ENCODE measurements at regions not wholly inside any gene's neighbourhood (a gene's known extent, or its start where the extent isn't known, plus 50 kb on each side); places are given as distances from the start of the nearest gene placed in this dataset.
"Not testable (repeated sequence)": the region's sequence is repeated elsewhere in the genome, so short reads cannot be mapped to it uniquely, and the experiment has no call there.

DNA sequence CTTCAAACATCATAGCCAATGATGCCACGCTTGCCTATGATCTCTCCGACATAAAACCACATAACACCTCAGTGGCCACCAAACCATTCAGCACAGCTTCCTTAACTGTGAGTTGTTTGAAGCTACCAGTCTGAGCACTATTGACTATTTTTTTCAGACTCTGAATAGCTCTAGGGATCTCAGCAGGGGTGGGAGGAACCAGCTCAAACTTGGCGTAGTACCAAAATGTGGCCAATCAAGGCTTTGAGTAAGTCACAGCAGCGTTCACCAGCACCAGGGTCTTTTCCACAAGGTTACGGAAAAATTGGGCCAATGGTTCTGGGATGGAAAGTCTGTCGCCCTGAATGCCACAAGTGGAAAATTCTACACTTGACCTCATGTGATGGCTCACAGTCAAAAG is 70.6 kb downstream of the SMPDL3A start:
- DNase-seq (ENCODE audit: low spot score in 2 of 2) (no peak), ATAC-seq (no peak)
- Mint-ChIP-seq H3K9me3 (no peaks in the 10 kb centered on the region), H3K27ac (no peak overlapping the region), H3K36me3 (no peaks in the 10 kb centered on the region)

DNA sequence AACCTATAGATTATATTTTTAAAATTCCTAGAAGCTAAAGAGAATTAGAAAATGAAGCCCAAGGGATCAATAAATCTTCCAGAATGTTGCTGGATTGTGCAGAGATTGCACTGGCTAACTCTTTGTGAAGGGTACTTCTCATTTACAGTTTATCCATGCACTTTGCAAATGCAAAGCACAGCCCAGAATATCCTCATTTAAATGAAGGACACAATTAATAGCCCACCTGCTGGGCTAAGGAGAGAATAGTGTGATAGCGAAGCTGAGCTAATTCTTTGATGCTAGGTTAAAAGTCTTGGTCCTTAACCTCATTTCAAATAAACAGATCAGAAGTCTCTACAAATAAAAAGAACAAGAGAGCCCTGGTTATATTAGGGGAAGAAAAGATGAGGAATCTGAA is 72.5 kb downstream of the SMPDL3A start:
- Mint-ChIP-seq H3K9me3 (no peaks in the 10 kb centered on the region), H3K36me3 (no peaks in the 10 kb centered on the region), H3K27ac (no peak overlapping the region)
- ATAC-seq (no peak), DNase-seq (ENCODE audit: low spot score in 2 of 2) (no peak)

DNA sequence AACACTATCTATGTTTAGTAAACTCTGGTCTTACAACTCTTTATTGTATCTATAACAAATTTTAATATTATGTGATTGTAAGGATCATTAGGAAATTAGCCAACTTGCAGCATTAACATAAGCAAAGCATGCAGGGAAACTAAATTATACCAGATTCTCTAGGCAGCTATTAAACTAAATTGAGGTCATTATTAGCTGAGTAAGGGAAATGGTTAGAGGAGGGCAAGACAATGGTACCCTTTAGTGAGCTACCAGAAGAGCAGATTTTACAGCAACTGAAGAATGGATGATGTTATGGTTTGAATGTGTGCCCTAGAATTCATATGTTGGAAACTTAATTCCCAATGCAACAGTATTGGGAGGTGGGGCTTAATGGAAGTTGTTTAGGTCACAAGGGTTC is 79.1 kb downstream of the SMPDL3A start:
- H3K36me3 Mint-ChIP-seq = no peaks in the 10 kb centered on the region
- H3K27ac Mint-ChIP-seq = no peak overlapping the region
- no peaks in the 10 kb centered on the region for H3K9me3 Mint-ChIP-seq
- DNase-seq (ENCODE audit: low spot score in 2 of 2) (no peak), ATAC-seq (no peak)

DNA sequence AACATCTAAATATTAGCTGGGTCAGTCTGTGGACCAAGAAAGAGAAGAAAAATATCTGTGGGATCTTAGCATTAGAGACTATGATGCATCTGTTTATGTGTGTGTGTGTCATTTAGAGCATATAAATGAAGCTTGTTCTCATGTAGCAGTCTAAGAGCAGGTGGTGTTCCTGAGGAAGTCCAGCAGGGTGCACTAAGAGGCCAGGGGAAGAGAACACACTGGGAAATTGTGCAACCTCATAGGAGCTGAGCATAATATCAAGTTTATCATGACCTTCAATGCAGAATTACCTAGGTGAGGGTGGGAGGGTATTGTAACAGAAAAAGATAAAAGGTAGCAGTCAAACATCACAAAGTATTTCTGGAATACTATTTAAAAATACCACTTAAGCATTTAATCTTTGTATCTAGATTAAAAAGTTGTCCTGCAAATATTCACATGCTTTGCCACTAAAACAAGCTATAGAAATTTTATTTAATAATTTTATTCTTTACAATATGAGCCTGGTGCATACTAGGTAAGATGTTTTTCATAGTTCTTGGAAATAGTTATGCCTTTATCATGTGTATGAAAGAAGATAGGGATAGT is 80.5 kb downstream of the SMPDL3A start:
- no peak for DNase-seq (ENCODE audit: low spot score in 2 of 2)

DNA sequence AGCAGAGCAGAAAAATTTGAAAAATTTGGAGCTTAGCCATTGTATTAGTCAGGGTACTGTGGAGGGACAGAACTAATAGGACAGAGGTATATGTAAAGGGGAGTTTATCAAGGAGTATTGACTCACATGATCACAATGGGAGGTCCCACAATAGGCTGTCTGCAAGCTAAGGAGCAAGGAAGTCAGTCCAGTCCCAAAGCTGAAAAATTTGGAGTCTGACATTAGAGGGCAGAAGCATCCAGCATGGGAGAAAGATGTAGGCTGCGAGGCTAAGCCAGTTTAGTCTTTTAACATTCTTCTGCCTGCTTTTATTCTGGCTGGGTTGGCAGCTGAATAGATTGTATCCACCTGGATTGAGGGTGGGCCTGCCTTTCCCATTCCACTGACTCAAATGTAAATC is 82.0 kb downstream of the SMPDL3A start:
- no peak overlapping the region for H3K27ac Mint-ChIP-seq

More for the DNA sequence above, 80.5 kb downstream of the SMPDL3A start:
- ATAC-seq = peak in 1 of 2 donors; percentile 68
- Mint-ChIP-seq H3K36me3 (no peaks in the 10 kb centered on the region), H3K27ac (no peak overlapping the region), H3K9me3 (no peaks in the 10 kb centered on the region)

DNA sequence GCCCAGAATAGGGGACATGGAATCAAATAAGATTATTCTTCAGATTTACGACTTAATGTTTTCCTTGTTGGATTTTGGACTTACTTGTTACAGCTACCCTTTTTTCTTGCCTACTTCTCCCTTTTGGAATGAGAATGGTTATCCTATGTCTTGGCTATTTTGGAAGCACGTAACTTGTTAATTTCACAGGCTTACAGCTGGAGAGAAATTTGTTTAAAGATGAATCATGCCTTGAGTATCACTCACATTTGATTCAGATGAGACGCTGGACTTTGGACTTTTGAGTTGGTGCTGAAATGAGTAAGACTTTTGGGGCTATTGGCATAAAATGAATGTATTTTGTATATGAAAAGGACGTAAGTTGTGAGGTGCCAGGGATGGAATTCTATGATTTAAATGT is 83.3 kb downstream of the SMPDL3A start:
- no peak for ATAC-seq
- H3K36me3 Mint-ChIP-seq = no peaks in the 10 kb centered on the region
- no peak overlapping the region for H3K27ac Mint-ChIP-seq
- DNase-seq (ENCODE audit: low spot score in 2 of 2) = no peak
- no peaks in the 10 kb centered on the region for H3K9me3 Mint-ChIP-seq

More for the DNA sequence above, 82.0 kb downstream of the SMPDL3A start:
- no peak for DNase-seq (ENCODE audit: low spot score in 2 of 2)
- Mint-ChIP-seq H3K36me3 (no peaks in the 10 kb centered on the region), H3K9me3 (no peaks in the 10 kb centered on the region)
- no peak for ATAC-seq

DNA sequence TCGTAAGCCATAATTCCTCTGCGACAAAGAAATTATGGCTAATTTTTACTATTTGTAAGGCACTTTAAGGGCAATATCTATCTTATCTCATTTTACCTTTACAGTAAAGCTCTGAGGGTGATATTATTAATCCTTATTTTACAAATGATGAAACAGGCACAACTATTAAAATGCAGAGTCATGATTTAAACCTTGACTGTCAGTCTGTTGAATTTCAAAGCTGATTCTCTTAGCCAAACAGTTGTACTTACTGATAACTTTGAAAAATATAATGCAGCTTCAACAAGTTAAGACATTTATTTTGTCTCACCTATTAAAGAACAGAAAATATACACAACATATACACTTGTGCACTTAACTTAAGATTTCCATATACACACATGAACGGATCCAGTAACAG is 88.2 kb downstream of the SMPDL3A start:
- DNase-seq (ENCODE audit: low spot score in 2 of 2) = no peak
- H3K27ac Mint-ChIP-seq = no peak overlapping the region
- peaks cover 5 to 12% of the 10 kb centered on the region in 2 donors for H3K9me3 Mint-ChIP-seq
- ATAC-seq = no peak
- peaks cover 0 to 2% of the 10 kb centered on the region in 2 donors for H3K36me3 Mint-ChIP-seq

DNA sequence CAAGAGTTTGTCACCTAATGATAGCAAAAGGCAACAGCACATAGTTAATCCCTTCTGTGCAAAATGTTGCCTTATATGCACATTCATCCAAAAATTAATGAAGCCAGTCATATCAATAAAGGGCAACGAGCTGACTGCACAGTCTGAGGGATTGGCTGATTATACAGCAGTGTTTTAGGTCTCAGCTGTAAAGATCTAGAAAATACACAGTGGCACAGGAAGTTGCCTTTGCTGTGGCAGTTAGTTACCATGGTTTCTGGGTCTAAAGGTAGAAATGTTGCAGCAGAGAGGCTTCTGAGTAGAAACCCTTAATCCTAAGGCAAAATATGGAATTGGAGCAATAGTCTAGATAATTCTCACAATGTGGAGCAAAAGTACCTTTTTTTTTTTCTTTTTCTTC is 89.7 kb downstream of the SMPDL3A start:
- Mint-ChIP-seq H3K27ac (no peak overlapping the region), H3K9me3 (peaks cover 14 to 22% of the 10 kb centered on the region in 2 donors), H3K36me3 (peaks cover 0 to 6% of the 10 kb centered on the region in 2 donors)
- ATAC-seq = no peak
- no peak for DNase-seq (ENCODE audit: low spot score in 2 of 2)

DNA sequence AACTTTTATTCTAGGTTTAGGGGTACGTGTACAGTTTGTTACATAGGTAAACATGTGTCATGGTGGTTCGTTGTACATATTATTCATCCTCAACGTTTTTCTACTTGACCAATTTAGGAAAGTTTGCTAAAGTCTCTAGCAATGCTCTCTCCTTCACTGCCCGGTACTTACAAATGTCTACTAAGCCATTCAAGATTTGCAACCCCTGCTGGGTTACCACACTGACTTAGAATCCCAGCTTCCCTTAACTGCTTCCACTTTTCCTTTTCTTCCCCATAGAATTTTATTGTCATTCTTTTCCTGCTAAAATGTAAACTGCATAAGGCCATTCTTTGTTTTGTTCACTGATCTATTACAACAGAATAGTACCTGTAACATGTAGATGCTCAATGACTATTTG is 97.4 kb downstream of the SMPDL3A start:
- DNase-seq (ENCODE audit: low spot score in 2 of 2) = no peak
- Mint-ChIP-seq H3K27ac (no peak overlapping the region), H3K36me3 (peaks cover 0 to 11% of the 10 kb centered on the region in 2 donors), H3K9me3 (peaks cover 14 to 18% of the 10 kb centered on the region in 2 donors)
- ATAC-seq = no peak

DNA sequence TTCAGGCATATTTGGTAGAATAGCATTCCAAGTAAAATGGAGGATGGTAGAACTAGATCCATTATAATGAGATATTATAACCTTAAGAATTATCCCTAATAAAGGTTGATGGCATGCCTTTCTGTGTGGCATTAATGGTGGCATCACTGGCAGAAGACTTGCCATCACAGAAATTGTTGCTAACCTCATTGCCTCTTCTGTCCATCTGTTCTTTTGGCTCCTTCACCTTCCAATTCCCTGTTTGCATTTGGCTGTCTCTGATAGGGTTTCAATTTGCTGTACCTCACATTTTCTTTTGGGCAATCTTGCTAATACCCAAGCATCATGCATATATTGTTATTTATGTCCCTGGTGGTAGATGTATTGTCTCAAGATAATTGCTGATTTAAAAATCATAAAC is 98.9 kb downstream of the SMPDL3A start:
- peaks cover 0 to 5% of the 10 kb centered on the region in 2 donors for H3K36me3 Mint-ChIP-seq
- ATAC-seq = no peak
- H3K27ac Mint-ChIP-seq = no peak overlapping the region
- DNase-seq (ENCODE audit: low spot score in 2 of 2) = no peak
- peaks cover 3 to 9% of the 10 kb centered on the region in 2 donors for H3K9me3 Mint-ChIP-seq

DNA sequence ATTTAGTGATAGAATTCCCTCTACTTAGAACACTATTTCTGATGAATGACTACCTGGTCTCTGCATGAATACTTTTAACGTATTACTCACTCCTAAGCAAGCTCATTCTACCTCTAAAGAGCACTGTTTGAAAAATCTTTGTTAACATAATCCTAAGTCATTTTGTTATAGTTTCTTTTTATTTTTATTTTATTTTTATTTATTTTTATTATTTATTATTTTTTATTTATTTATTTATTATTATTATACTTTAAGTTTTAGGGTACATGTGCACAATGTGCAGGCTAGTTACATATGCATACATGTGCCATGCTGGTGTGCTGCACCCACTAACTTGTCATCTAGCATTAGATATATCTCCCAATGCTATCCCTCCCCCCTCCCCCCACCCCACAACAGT is 99.6 kb downstream of the SMPDL3A start:
- H3K27ac Mint-ChIP-seq; H3K9me3 Mint-ChIP-seq; ATAC-seq; H3K36me3 Mint-ChIP-seq; DNase-seq (ENCODE audit: low spot score in 2 of 2): not testable (repeated sequence)

DNA sequence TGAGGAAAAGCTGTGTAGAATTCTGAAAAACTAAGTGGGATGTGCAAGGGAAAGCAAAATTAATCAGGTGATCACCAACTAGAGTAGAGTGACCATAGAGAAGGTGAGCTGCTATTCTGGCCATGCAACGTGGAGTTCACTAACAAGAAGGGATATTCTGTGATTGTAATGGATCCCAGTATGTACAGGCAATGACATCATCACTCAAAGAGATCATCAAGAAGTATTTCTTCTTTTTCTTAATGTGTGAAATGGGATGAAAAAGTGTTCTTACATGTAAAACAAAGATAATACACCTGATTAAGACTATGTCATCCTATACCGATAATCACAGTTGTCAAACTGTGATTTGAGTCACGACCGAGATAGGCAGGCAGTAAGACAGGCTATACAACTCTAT is 101.2 kb downstream of the SMPDL3A start:
- Mint-ChIP-seq H3K9me3 (peaks cover 0 to 3% of the 10 kb centered on the region in 2 donors), H3K36me3 (no peaks in the 10 kb centered on the region), H3K27ac (no peak overlapping the region)
- no peak for DNase-seq (ENCODE audit: low spot score in 2 of 2)
- no peak for ATAC-seq

DNA sequence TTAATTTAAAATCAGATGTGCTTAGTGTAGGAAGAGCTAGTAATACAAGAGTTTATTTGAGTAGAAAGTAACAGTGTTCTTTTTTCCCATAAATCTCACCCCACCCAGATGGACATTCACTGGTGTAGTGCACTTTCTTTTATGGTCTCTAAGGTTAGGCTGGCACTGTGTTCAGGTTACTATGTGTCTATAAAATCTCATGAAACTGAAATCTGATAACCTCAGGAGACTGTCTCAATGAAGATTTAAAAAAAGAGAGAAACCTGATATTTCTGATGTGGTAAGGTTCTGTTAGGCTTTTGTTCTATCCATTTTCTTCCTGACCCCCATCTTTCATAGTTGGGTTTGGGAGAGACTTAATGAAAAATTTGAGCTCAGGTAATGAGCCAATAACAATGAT is 101.2 kb upstream of the CLVS2 start:
- Mint-ChIP-seq H3K27ac (no peak overlapping the region), H3K9me3 (peaks cover 0 to 14% of the 10 kb centered on the region in 2 donors), H3K36me3 (peaks cover 0 to 4% of the 10 kb centered on the region in 2 donors)
- DNase-seq (ENCODE audit: low spot score in 2 of 2) (no peak), ATAC-seq (no peak)

DNA sequence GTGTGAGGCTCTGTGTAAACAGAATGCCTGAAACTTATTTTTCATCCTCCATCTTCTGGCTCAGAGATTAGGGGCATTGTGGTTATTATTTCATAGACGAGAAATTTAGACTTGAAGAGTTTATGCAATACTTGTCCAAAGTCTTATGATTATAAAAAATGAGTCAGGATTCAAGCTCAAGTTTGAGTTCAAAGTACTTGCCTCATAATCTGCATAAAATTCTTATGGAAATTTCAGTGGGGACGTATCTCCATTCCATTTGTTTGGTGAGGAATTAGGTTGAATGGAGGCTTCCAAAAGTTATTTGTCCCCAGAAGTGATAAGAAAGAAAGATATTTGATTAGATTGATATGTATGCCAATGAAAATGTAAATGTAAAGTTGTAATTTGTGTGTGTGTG is 93.7 kb upstream of the CLVS2 start:
- H3K27ac Mint-ChIP-seq = no peak overlapping the region
- peaks cover 0 to 1% of the 10 kb centered on the region in 2 donors for H3K36me3 Mint-ChIP-seq
- DNase-seq (ENCODE audit: low spot score in 2 of 2) (no peak), ATAC-seq (no peak)
- H3K9me3 Mint-ChIP-seq = peaks cover 0 to 11% of the 10 kb centered on the region in 2 donors

DNA sequence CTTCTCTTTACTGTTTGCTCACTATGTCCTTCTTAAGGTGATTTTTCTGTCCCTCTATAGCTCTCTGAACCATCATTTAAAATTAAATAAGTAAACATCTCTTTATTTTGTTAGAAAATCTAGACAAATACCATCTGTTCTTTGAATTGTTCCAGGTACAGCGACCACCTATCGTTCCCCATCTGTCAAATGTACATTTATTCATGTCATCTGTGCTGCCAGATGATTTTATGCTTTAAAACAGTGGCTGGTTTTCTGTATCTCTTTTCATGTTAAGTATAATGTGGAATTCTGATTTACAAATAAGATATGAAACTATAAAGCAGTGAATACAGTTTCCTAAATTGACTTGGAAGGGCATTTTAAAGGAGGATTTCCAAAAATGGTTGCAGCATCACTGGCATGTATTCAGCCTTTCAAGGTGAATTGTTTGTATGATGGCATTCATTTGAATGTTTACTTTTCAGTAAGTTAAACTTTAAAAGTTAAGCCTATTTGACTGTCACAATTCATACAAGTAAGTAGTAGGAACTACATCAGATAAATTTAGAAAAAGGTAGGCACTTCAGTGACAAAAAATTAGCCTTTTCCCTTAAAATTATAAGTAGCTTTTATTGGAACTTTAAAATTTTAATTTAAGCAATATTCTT is 92.6 kb upstream of the CLVS2 start:
- H3K27ac Mint-ChIP-seq = no peak overlapping the region
- H3K36me3 Mint-ChIP-seq = no peaks in the 10 kb centered on the region
- DNase-seq (ENCODE audit: low spot score in 2 of 2) (no peak), ATAC-seq (no peak)
- H3K9me3 Mint-ChIP-seq = peaks cover 0 to 9% of the 10 kb centered on the region in 2 donors

DNA sequence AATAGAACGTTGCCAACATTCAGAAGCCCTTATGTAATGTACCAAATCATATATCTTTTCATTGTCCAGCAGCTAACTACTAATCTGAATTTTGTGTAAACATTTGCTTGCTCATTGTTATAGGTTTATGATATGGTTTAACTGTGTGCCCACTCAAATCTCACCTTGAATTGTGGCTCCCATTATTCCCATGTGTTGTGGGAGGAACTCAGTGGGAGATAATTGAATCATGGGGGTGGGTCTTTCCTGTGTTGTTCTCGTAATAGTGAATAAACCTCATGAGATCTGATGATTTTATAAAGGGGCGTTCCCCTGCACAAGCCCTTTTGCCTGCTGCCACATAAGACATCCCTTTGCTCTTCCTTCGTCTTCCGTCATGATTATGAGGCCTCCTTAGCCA is 91.9 kb upstream of the CLVS2 start:
- ATAC-seq = no peak
- no peak for DNase-seq (ENCODE audit: low spot score in 2 of 2)
- Mint-ChIP-seq H3K27ac (no peak overlapping the region), H3K9me3 (peaks cover 0 to 4% of the 10 kb centered on the region in 2 donors), H3K36me3 (no peaks in the 10 kb centered on the region)

DNA sequence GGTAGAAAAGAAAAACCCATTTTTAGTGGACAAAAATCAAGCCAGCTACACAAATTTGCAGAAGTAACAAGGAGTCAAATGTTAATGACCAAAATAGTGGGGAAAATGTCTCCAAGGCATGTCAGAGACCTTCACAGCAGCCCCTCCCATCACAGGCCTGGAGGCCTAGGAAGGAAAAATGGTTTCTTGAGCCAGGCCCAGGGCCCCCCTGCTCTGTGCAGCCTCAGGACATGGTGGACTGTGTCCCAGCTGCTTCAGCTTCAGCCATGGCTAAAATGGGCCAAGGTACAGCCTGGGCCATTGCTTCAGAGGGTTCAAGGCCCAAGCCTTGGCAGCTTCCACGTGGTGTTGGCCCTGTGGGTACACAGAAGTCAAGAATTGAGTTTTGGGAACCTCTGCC is 82.5 kb upstream of the CLVS2 start:
- peaks cover 0 to 11% of the 10 kb centered on the region in 2 donors for H3K36me3 Mint-ChIP-seq

DNA sequence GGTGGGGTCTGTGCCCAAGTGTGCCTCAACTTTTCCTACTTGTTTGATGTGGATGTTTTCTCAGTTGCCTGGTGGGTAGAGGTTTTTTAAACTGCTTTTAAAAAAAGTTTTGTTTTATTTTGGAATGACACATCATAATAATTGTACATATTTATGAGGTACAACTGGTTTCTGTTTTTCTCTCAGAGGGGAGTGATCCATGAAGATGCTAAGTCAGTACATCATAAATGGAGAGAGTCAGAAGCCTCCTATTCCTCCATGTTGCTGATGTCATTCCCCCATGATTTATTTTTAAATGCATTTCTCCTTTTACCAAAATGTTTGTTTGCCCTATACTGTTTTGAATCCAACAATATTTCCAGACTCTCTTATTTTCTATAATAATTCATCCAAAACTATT is 77.3 kb upstream of the CLVS2 start:
- H3K27ac Mint-ChIP-seq = no peak overlapping the region
- H3K9me3 Mint-ChIP-seq = peaks cover 21 to 24% of the 10 kb centered on the region in 2 donors
- no peak for ATAC-seq
- no peak for DNase-seq (ENCODE audit: low spot score in 2 of 2)
- peaks cover 0 to 11% of the 10 kb centered on the region in 2 donors for H3K36me3 Mint-ChIP-seq

More for the DNA sequence above, 82.5 kb upstream of the CLVS2 start:
- Mint-ChIP-seq H3K27ac (no peak overlapping the region), H3K9me3 (peaks cover 21% of the 10 kb centered on the region in 2 donors)
- ATAC-seq (no peak), DNase-seq (ENCODE audit: low spot score in 2 of 2) (no peak)

All from activated naive CD4-positive, alpha-beta T cell treated with anti-CD3 and anti-CD28 coated beads, Interleukin-2, amount 50 U/mL, for 72 hours (primary cell).